ENCODE measurements at regions not wholly inside any gene's neighbourhood (a gene's known extent, or its start where the extent isn't known, plus 50 kb on each side); places are given as distances from the start of the nearest gene placed in this dataset.

DNA sequence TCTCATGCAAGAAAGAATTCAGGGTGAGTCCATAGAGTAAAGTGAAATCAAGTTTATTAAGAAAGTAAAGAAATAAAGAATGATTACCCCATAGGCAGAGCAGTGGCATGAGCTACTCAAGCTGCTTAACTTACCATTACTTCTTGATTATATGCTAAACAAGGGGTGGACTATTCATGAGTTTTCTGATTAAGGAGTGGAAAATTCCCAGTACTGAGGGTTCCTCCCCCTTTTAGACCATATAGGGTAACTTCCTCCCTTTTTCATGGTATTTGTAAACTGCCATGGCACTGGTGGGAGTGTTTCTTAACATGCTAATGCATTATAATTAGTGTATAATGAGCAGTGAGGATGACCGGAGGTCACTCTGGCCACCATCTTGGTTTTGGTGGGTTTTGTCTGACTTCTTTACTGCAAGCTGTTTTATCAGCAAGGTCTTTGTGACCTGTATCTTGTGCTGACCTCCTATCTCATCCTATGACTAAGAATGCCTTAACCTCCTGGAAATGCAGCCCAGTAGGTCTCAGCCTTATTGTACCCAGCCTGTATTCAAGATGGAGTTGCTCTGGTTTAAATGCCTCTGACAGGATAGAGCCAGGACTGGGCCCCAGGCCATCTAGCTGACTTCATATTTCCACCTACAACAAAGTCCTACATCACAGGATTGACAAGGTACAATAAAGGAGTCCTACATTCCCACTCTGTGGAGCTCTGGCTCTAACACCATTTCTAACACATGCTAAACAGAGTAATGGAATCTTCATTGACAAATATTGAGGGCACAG, 186.7 kb downstream of the NXNL2 start:
- Histone ChIP-seq H4K20me1 (ENCODE audit: insufficient read depth) (no peaks in the 10 kb centered on the region), H3K36me3 (ENCODE audit: insufficient read depth) (no peaks in the 10 kb centered on the region), H2AFZ (ENCODE audit: low read depth) (no peak overlapping the region), H3K27ac (no peak overlapping the region), H3K4me1 (ENCODE audit: low read depth, poor library complexity, severe bottlenecking) (no peaks in the 10 kb centered on the region), H3K4me3 (IDR thresholded peaks at IDR 0.05; ENCODE audit: insufficient read depth, low read depth, low read length) (no peak overlapping the region), H3K4me2 (no peak overlapping the region), H3K27me3 (ENCODE audit: insufficient read depth, low read depth) (no peaks in the 10 kb centered on the region), H3K9ac (no peak overlapping the region), H3K79me2 (ENCODE audit: insufficient read depth, low read depth) (no peaks in the 10 kb centered on the region)
- TF ChIP-seq CTCF (conservative IDR thresholded peaks at IDR 0.05; ENCODE audit: low read depth, low read length) = no peak

GRCh38 chr9:88722753-88723152, 187.8 kb downstream of the NXNL2 start:
- Histone ChIP-seq H3K4me3 (IDR thresholded peaks at IDR 0.05; ENCODE audit: insufficient read depth, low read depth, low read length) (no peak overlapping the region), H3K4me2 (no peak overlapping the region), H2AFZ (ENCODE audit: low read depth) (no peak overlapping the region), H3K4me1 (ENCODE audit: low read depth, poor library complexity, severe bottlenecking) (no peaks in the 10 kb centered on the region), H3K36me3 (ENCODE audit: insufficient read depth) (no peaks in the 10 kb centered on the region), H3K79me2 (ENCODE audit: insufficient read depth, low read depth) (no peaks in the 10 kb centered on the region), H4K20me1 (ENCODE audit: insufficient read depth) (no peaks in the 10 kb centered on the region), H3K27ac (no peak overlapping the region), H3K9ac (no peak overlapping the region), H3K27me3 (ENCODE audit: insufficient read depth, low read depth) (no peaks in the 10 kb centered on the region)
- no peak for TF ChIP-seq CTCF (conservative IDR thresholded peaks at IDR 0.05; ENCODE audit: low read depth, low read length)

DNA sequence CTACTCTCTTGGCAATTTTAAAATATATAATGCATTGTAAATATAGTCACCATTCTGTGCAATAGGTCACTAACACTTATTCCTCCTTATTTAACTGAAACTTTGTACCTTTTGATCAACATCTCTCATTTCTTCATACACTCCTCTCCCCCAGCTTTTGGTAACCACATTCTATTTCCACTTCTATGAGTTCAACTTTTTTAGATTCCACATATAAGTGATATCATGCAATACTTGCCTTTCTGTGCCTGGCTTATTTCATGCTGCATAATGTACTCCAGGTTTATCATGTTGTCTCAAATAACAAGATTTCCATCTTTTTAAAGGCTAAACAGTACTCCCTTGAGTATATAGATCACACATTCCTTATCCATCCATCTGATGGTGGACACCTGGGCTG, 188.8 kb downstream of the NXNL2 start:
- Histone ChIP-seq H3K27ac (no peak overlapping the region), H3K4me3 (IDR thresholded peaks at IDR 0.05; ENCODE audit: insufficient read depth, low read depth, low read length) (no peak overlapping the region), H3K9ac (no peak overlapping the region), H3K36me3 (ENCODE audit: insufficient read depth) (no peaks in the 10 kb centered on the region), H3K4me2 (no peak overlapping the region), H2AFZ (ENCODE audit: low read depth) (no peak overlapping the region), H4K20me1 (ENCODE audit: insufficient read depth) (no peaks in the 10 kb centered on the region), H3K4me1 (ENCODE audit: low read depth, poor library complexity, severe bottlenecking) (no peaks in the 10 kb centered on the region), H3K79me2 (ENCODE audit: insufficient read depth, low read depth) (no peaks in the 10 kb centered on the region), H3K27me3 (ENCODE audit: insufficient read depth, low read depth) (no peaks in the 10 kb centered on the region)
- no peak for TF ChIP-seq CTCF (conservative IDR thresholded peaks at IDR 0.05; ENCODE audit: low read depth, low read length)

GRCh38 chr9:88724331-88724730, 189.4 kb downstream of the NXNL2 start:
- TF ChIP-seq CTCF (conservative IDR thresholded peaks at IDR 0.05; ENCODE audit: low read depth, low read length) = no peak
- no peak overlapping the region for H3K27ac ChIP-seq
- no peaks in the 10 kb centered on the region for H3K27me3 ChIP-seq (ENCODE audit: insufficient read depth, low read depth)
- no peak overlapping the region for H3K4me2 ChIP-seq
- H4K20me1 ChIP-seq (ENCODE audit: insufficient read depth) = no peaks in the 10 kb centered on the region
- H3K9ac ChIP-seq = no peak overlapping the region
- H3K36me3 ChIP-seq (ENCODE audit: insufficient read depth) = no peaks in the 10 kb centered on the region
- H3K4me3 ChIP-seq (IDR thresholded peaks at IDR 0.05; ENCODE audit: insufficient read depth, low read depth, low read length) = no peak overlapping the region
- no peaks in the 10 kb centered on the region for H3K4me1 ChIP-seq (ENCODE audit: low read depth, poor library complexity, severe bottlenecking)
- H3K79me2 ChIP-seq (ENCODE audit: insufficient read depth, low read depth) = no peaks in the 10 kb centered on the region
- H2AFZ ChIP-seq (ENCODE audit: low read depth) = no peak overlapping the region

Data from KMS-11 (cell line).